Stimulated activated CD4-positive, alpha-beta T cell treated with anti-CD3 and anti-CD28 coated beads, TNF-alpha, amount 100 ng/mL, for 1 hour (primary cell): ENCODE measurements at regions not wholly inside any gene's neighbourhood (a gene's known extent, or its start where the extent isn't known, plus 50 kb on each side); places are given as distances from the start of the nearest gene placed in this dataset.

Source experiments
- DNase-seq, 3 donors: peaks; one replicate each; pipeline ENCODE4 v3.0.0-alpha.2; 2020; ENCODE audit warnings: low read depth in 3 of 3, low spot score in 1 of 3

GRCh38 chrX:45347877-45348276, 147.2 kb upstream of the DIPK2B start:
- DNase-seq, result no peak

GRCh38 chrX:45344594-45344993, 143.9 kb upstream of the DIPK2B start:
- no peak for DNase-seq

DNA sequence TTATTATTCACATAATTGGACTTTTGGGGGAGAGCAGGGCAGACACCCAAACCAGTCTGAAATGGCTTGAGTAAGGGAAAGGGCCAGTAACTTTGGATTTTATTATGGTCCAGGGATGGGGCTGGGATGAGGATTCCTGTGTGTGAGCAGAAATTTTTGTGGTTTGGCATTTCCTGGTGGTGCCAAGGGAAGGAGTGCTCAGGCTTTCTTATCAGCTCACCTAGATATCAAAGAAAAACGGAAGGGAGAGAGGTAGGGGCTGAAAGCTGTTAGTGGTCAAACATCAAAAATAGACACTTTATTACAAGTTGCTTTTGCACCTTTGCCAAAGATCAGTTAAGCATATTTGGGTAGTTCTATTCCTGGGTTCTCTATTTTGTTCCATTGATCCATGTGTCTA, 128.5 kb upstream of the DIPK2B start:
- no peak for DNase-seq

GRCh38 chrX:45324941-45325340, 124.3 kb upstream of the DIPK2B start:
- no peak for DNase-seq

DNA sequence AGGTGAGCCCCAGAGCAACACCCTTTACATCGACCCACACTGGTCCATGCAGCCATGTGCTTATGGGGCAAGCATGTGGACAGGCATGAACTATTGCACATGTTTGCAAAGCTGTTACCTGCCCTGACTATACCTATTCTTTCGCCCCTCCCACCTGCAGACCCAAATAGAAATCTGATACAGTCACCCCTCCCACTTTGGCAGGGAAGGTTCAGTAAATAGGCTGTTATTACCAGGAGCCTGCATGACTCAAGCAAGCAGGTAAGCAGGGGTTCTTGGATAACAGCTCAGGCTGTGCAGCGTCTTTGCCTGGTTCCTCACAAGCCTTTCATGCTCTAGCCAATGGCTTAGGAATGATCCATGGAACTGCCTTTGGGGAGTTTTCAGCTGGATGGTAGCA, 122.7 kb upstream of the DIPK2B start:
- DNase-seq, result no peak

- DNase-seq, result no peak
Measured at GRCh38 chrX:45322820-45323219, 122.1 kb upstream of the DIPK2B start.

DNA sequence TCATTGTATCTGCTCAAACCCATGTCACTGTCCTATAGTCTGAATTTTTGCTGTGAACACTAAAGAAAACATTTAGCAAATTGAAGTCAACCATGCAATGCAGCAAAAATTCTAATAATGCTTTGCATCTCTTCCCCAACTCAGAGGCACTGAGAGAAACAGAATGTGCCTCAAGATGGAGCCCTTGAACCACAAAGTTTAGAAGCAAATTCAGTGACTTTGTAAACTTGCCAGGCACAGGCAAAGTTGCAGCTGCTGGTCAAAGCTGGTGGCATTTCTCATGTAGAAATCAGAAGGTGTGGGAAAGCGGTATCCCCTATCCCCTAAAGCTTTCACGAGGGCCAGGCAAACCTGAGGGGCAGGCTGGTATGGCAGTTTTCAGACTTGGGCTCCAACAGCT, 121.7 kb upstream of the DIPK2B start:
- no peak for DNase-seq

DNA sequence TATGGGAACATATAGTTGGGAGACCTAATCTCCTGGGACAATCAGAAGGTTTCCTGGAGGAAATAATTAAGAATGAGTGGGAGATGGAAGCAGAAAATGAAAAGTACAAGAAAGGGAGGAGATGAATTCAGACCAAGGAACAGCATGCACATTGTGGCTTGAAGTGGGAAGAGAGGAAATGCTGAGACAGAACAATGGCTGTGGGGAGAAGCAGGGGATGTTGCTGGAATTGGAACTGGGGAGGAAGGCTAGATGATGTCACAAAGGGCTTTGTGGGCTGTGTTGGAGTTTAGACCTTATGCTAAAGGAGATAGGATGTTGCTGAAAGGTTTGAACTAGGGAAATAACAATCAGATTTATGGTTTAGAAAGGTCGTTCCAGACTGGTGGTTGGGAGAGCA, 119.5 kb upstream of the DIPK2B start:
- no peak for DNase-seq

GRCh38 chrX:45309801-45310200, 109.1 kb upstream of the DIPK2B start:
- DNase-seq, result no peak

GRCh38 chrX:45309096-45309495, 108.4 kb upstream of the DIPK2B start:
- DNase-seq, result no peak

GRCh38 chrX:45306794-45307193, 106.1 kb upstream of the DIPK2B start:
- DNase-seq, result no peak

GRCh38 chrX:45300638-45301037, 100.0 kb upstream of the DIPK2B start:
- DNase-seq, result no peak

DNA sequence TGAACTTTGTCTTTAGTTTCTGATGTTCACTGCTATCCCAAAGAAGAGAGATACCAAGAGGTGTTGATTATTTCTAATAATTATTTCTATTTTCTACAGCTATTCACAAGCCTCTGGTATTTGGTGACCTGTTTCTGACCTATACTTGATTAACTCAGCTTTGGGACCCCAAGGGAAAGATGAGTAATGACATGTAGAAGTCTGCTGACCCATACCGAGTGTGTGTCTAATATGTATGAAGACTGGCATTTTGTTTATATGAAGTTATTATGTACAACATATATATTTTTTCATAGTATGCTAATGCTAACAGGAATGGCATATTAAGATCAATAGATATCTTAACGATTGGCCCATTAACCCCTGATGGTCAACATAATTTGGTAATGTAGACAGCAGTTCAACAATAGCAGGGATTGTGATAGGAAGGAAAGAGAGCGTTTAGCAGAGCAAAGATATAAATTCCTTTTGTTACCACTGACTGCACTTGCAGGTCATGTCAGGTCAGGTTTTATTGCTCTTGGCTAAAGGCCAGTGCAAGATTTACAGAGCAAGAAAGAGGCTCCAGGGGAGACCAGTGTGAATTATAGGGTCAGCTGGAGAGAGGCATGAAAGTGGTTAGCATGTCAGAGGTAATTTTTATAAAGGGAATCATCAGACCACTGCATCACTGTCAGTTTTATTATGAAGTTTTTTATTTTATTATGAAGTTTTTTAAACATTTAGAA, 94.7 kb upstream of the DIPK2B start:
- no peak for DNase-seq

DNA sequence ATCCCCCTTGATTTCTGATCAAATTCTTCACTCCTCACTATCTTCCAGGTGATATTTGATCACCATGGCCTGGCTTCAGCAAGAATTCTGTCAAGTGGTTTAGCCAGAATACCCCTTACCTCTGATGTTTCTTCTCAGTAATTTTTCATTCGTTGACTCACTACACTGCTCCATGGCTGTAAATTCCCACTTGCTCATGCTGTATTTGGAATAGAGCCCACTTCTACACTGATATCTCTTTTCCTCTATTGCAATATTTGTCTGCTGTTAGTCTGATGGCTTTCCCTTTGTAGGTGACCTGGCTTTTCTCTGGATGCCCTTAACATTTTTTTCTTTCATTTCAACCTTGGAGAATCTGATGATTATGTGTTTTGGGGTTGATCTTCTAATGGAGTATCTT, 73.9 kb upstream of the DIPK2B start:
- no peak for DNase-seq

GRCh38 chrX:45267007-45267406, 66.3 kb upstream of the DIPK2B start:
- DNase-seq, result no peak

DNA sequence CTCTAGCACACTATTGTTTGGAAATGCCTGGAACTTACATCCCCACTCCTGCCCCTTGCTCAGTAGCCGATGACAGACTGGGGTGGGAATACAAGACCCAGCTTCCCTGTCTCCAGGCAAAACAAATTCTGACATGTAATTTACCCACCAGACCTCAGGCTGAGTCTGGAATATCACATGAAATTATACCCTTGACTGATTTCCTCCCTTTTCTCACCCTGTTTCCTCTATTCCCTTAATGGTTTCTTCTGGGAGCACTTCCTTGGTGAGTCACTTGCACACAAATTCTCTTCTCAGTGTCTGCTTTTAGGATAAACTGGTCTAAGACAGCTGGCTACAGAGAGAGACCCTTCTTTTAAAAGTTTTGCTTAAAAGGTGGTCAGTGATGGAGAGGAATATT, 65.8 kb upstream of the DIPK2B start:
- no peak for DNase-seq

DNA sequence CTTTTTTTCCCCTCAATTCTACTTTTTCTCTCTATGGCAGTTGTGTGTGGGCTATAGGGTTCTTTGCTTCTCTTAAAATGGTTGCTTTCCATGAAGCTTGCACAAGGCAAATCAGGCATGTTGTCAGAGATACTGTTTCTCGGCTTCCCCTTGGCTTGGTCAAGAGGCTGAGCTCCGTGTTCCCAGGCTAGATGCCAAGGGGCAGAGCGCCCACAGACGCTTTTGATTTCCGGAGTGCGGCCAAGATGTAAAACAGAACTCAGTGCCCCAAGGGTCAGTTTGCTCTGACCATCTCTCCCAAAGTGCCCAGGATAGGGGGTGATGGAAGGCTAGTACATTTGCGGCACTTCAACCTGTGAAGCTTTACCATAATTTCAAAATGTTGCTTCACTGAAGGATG, 64.2 kb upstream of the DIPK2B start:
- DNase-seq, result no peak

GRCh38 chrX:45261471-45261870, 60.8 kb upstream of the DIPK2B start:
- DNase-seq, result no peak

DNA sequence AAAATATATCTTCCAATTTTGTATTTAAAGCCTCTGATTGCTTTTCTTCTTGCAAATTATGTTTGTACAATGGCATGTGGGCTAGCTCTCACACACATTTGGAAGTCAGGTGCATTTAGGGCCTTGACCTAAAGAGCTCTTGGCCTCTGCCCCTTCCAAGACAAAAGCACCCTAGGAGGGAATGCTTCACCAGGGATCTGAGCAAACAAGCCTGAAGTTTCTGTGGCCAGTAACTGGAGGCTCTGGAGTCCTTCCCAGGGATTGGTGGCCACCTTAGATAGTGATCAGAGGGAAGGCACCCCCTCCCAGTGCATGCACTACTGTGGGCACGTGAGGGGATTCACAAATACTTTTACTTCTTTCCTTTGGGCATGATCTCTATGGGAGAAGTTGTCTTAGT, 60.3 kb upstream of the DIPK2B start:
- DNase-seq, result no peak

DNA sequence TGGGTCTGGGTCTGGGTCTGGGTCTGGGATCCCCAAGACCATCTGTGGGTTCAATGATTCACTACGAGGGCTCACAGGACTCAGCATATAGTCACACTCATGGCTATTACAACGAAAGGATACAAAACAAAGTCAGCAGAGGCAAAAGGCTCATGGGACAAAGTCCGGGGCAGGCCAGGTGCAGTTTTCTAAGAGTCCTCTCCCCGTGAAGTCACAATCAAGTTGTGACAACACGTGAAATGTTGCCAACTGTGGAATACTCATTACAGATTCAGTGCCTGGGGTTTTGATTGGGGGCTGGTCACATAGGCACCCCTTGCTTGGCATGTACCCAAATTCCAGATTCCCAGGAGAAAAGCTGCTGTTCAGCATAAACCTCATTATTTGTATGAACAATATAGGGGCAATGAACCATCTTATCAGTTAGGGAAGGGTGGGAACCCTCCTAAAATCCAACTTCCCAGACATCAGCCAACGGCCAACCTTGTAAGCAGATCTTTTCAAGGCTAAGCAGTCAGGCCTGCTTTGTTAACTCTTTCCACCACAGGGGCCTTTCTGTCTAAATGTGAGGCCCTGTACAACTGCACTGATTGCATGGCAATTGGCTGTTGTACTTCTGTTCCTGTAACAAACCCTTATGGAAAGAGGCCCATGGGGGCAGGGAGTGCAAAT, 58.2 kb upstream of the DIPK2B start:
- no peak for DNase-seq
